H1 (cell line): ENCODE measurements at regions not wholly inside any gene's neighbourhood (a gene's known extent, or its start where the extent isn't known, plus 50 kb on each side); places are given as distances from the start of the nearest gene placed in this dataset.

ENCODE experiments used
- MAFK ChIP-seq: IDR thresholded peaks from 2 replicates; pipeline ENCODE4 v1.6.1; 2012; ENCODE audit warnings: low read depth, mild to moderate bottlenecking, improper control_type of control experiment, low read length
- MAX ChIP-seq: IDR thresholded peaks from 2 replicates; pipeline ENCODE4 v1.6.1; 2012; ENCODE audit warnings: inconsistent platforms
- POLR2A ChIP-seq, 2 experiments: IDR thresholded peaks; 1 replicate in 1 of 2; 2 replicates in 1 of 2; pipeline ENCODE4 v1.6.1; 2011; ENCODE audit warnings: low read depth in 2 of 2, low read length in 2 of 2, mild to moderate bottlenecking in 2 of 2; ENCODE audit errors: control extremely low read depth in 1 of 2
- RAD21 ChIP-seq, 2 experiments: IDR thresholded peaks in 1 of 2; conservative IDR thresholded peaks in 1 of 2; 2 replicates each; pipeline ENCODE4 v1.6.1; 2011; ENCODE audit warnings: low read depth in 2 of 2, low read length in 2 of 2, improper control_type of control experiment in 1 of 2, inconsistent platforms in 1 of 2, mild to moderate bottlenecking in 1 of 2, moderate library complexity in 1 of 2
- SIN3A ChIP-seq, 2 experiments: IDR thresholded peaks in 1 of 2; conservative IDR thresholded peaks in 1 of 2; 2 replicates each; pipeline ENCODE4 v1.6.1; 2011 to 2012; ENCODE audit warnings: low read length in 2 of 2, improper control_type of control experiment in 1 of 2, low read depth in 1 of 2, mild to moderate bottlenecking in 1 of 2
- TF ChIP-seq, protein P1 (sequence below), 3 experiments: IDR thresholded peaks; 1 replicate in 2 of 3; 2 replicates in 1 of 3; pipeline versions ENCODE4 v1.5.1 to v1.6.1; 2011; ENCODE audit warnings: low read length in 3 of 3, mild to moderate bottlenecking in 3 of 3, inconsistent platforms in 2 of 3, low read depth in 1 of 3, moderate library complexity in 1 of 3; ENCODE audit not compliant: insufficient read depth in 1 of 3; ENCODE audit errors: control extremely low read depth in 1 of 3

- TF ChIP-seq RAD21 (IDR thresholded peaks at IDR 0.05 in 1 of 2, conservative IDR thresholded peaks at IDR 0.05 in 1 of 2; ENCODE audit: low read depth in 2 of 2, low read length in 2 of 2) = no peak
- no peak for TF ChIP-seq MAX
- no peak for TF ChIP-seq MAFK
- TF ChIP-seq SIN3A (conservative IDR thresholded peaks at IDR 0.05 in 1 of 2, IDR thresholded peaks at IDR 0.05 in 1 of 2; ENCODE audit: low read depth in 1 of 2, low read length in 2 of 2) = no peak
- no peak for TF ChIP-seq POLR2A (IDR thresholded peaks at IDR 0.05; ENCODE audit: control extremely low read depth in 1 of 2, low read depth in 2 of 2, low read length in 2 of 2)
- TF ChIP-seq, protein P1, sequence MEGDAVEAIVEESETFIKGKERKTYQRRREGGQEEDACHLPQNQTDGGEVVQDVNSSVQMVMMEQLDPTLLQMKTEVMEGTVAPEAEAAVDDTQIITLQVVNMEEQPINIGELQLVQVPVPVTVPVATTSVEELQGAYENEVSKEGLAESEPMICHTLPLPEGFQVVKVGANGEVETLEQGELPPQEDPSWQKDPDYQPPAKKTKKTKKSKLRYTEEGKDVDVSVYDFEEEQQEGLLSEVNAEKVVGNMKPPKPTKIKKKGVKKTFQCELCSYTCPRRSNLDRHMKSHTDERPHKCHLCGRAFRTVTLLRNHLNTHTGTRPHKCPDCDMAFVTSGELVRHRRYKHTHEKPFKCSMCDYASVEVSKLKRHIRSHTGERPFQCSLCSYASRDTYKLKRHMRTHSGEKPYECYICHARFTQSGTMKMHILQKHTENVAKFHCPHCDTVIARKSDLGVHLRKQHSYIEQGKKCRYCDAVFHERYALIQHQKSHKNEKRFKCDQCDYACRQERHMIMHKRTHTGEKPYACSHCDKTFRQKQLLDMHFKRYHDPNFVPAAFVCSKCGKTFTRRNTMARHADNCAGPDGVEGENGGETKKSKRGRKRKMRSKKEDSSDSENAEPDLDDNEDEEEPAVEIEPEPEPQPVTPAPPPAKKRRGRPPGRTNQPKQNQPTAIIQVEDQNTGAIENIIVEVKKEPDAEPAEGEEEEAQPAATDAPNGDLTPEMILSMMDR (IDR thresholded peaks at IDR 0.05; ENCODE audit: control extremely low read depth in 1 of 3, insufficient read depth in 1 of 3, low read depth in 1 of 3, low read length in 3 of 3) = no peak
Observed at GRCh38 chr14:35965400-35965799, 139.3 kb downstream of the BRMS1L start.
